ENCODE measurements at regions not wholly inside any gene's neighbourhood (a gene's known extent, or its start where the extent isn't known, plus 50 kb on each side); places are given as distances from the start of the nearest gene placed in this dataset.
"Not testable (repeated sequence)": the region's sequence is repeated elsewhere in the genome, so short reads cannot be mapped to it uniquely, and the experiment has no call there.

GRCh38 chr11:105429096-105429910 is 180.6 kb upstream of the GRIA4 start:
- no peak for DNase-seq

DNA sequence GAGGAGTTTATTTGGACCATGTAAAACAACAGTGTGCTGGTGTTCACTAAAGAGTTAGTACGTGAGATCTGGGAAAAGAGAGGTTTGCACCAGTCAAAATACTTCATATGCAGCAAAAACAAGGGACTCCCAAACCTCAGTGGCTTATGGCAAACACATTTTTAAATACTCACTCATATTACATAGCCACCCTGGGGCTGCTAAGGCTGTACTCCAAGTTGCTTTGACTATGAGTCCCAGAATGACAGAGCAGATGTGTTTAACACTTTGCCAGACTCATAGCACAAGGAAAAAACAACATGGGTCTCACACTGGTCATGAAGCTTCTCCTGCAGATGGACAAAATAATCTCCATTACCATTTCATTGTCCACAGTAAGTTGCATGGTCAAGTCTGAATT is 202.8 kb upstream of the GRIA4 start:
- DNase-seq: no peak

DNA sequence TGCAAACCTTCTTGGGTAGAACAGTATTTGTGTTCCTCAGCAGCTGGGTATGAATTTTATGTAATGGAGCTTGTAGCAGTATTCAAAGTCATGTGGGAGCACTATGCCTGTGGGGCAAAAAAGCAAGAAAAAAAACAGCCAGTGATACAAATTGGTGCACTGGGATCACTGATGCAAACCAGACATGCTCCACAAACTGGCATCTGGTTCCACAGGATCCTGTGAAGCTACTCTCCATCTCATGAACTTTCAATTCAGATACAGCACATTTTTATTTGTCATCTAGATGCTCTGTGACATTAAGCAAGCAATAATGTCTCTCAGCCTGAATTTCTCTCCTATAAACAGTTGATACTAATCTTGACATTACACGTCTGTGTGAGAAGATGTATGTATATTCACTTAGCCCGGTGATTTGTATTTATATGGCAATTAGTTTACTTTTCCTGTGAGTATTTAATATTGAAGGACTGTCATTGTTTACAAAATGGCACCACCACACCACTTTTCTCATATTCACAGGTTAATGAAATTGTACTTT is 208.5 kb upstream of the GRIA4 start:
- no peak for DNase-seq

DNA sequence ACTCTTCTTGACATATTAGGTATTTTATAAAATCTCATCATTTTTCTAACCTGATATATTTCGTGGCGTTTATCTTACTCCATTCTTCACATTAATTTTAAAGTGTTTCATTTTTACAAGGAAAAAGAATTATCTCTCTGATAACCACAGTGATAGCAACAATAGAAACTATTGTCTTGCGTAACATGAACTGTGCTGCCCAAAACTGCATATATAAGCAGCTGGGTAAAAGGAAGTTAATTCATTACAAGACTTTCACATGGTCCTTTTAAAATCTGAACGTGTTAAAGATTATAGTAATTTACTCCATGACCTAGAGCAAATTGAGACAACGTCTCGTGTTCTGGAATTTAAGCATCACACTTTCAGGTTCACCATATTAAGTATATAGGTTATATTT is 210.4 kb upstream of the GRIA4 start:
- DNase-seq: peak in 1 of 5 experiments; percentile 15

DNA sequence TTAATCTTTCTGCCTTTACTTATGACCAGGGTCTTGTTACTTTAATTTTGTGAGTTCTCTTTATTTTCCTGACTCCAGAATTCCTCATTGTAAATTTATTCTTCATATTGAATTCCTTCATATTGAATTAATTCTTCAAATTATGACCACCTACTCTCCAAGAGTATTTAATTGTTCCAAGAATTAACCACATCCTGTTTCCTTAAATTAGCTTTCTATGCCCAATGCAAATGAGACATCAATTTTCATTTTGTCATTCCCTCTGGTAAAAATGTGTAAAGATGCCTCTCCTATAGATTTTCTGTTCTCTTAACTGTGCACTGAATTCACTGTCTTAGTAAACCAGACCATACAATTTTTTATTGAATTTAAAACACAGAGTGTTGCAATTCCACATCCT is 211.2 kb upstream of the GRIA4 start:
- DNase-seq: no peak

DNA sequence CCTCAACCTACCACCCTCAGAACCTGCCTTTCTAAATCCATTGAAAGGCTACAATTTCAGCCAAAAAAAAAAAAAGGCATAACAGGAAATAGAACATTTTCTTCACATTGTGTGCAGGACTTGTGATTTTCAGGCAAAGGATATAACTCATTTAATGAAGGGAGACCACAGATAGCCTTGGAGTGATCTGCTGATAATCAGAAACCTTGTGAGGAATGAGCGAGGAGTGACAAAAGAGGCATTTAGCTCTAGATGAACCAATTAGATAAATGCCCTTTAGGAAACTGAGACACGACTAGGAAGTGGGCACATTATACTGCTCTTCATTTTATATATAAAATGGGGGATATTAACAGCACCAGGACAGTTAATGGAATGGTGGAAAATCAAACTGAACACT is 216.5 kb upstream of the GRIA4 start:
- DNase-seq: no peak

DNA sequence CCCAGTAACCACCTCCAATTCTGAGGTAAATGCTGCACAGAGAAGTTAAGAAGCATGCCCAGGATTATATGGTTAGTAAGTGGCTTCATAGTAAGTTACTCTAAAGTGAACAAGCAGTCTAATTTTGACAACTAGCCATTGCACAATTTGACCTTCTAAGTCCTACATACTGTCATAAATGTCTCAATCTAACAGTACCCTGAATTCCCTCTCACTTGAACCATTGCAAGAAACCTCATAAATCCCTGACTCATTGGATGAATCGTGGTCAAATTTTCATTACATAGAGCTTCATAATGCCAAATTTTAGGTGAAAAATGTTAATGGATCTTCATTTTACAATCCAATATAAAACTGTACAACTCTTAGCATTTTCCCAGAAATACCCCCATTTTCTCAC is 217.3 kb upstream of the GRIA4 start:
- no peak for DNase-seq

- no peak for DNase-seq
Measured at GRCh38 chr11:105389952-105390351, 219.9 kb upstream of the GRIA4 start.

GRCh38 chr11:105388006-105388405 is 221.9 kb upstream of the GRIA4 start:
- no peak for DNase-seq

GRCh38 chr11:105381941-105382340 is 227.9 kb upstream of the GRIA4 start:
- no peak for DNase-seq

GRCh38 chr11:105377870-105378269 is 232.0 kb upstream of the GRIA4 start:
- no peak for DNase-seq

DNA sequence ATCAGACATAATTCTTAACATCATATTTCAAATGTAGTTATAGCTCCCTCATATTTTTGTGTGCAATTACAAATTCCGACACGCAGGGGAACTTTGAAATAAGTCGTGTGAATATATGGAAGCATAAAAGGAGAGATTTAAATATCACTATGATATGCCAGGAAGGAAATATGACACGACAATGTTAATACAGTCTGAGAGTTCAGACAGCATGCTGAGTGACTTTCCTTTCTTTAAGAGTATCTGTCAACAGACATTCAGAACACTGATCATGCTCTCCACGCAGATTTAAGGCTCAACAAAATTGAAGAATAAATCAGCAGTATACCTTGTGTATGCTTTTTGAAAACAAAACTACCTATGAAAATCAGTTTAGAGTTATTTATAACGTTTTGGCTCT is 232.6 kb upstream of the CARD18 start:
- no peak for DNase-seq

GRCh38 chr11:105371311-105371710 is 231.7 kb upstream of the CARD18 start:
- no peak for DNase-seq

DNA sequence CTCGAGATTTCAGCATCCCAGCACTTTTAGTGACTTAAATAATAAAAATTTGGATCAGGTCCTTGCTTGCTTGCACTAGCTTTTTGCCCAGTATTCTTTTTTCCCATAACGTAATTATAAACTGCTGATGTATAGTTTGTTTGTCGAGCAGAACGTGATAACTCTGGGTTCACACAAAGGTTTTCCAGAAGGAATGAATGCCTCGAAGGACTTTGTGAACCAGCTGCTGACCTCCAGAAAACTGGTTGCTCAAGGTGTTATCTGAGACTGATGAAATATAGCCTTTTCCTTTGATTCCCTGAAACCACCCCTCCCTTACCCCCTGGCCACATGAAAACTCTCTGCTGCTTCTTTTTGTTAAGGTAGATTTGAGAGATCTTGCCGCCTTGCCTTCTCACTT is 229.1 kb upstream of the CARD18 start:
- no peak for DNase-seq

- DNase-seq: no peak
Measured at GRCh38 chr11:105367129-105367528, 227.6 kb upstream of the CARD18 start.

DNA sequence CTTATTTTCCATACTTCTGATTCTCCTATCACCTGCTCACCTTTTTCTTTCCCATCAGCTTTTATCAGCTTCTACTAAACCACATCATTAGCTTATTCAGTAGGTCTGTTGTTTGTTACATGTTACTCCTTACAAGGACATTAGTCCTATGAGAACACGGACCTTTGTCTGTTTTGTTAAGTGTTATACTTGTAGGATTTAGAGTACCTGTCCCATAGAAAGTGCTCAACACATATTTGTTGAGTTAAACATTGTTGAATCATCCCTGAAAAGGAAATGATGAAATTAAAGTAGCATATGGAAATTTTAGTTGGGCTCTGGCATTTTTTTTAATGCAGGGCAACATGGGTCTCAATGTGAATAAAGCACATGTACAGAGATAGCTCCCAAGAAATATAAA is 222.1 kb upstream of the CARD18 start:
- DNase-seq: no peak

DNA sequence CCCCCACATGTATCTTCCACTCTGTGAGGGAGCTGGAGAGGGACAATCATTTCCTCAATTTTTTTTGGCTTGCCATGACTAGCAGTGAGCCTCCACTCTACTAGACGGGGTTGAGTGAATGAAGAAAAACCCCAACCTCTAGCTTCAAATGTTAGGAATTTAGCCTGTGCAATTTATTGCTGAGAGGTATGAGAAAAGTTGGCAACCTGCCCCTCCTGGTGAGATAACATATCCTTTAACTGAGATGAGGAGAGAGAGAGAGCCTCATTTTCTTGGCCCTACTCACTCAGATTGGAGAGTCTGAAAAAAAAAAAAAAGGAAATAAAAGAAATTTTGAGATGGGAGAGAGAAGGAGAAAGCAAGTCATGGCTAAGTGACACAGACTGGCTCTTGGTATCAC is 218.2 kb upstream of the CARD18 start:
- DNase-seq: no peak

- no peak for DNase-seq
Measured at GRCh38 chr11:105357146-105357545, 217.6 kb upstream of the CARD18 start.

- DNase-seq: not testable (repeated sequence)
Measured at GRCh38 chr11:105349867-105350266, 210.3 kb upstream of the CARD18 start.

DNA sequence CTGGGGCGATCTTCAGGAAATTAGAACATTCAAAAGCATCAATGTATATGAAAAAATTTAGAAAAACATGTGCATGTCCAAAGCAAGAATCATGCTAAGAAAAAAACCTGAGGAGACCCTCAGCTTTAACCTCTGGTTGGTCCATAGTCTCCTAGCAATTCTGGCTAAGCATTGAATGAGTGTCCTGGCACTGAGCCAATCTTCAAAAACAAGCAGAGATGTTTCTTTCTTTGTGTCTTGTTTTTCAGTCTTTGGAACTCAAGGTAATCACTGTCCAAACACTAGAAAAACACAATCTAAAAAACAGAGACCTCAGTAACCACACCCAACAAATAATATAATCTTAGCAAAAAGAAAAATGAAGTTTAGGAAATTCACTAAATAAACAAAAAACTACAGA is 205.4 kb upstream of the CARD18 start:
- DNase-seq: no peak

- no peak for DNase-seq
Measured at GRCh38 chr11:105334025-105334714, 194.6 kb upstream of the CARD18 start.

GRCh38 chr11:105333153-105333552 is 193.6 kb upstream of the CARD18 start:
- no peak for DNase-seq

DNA sequence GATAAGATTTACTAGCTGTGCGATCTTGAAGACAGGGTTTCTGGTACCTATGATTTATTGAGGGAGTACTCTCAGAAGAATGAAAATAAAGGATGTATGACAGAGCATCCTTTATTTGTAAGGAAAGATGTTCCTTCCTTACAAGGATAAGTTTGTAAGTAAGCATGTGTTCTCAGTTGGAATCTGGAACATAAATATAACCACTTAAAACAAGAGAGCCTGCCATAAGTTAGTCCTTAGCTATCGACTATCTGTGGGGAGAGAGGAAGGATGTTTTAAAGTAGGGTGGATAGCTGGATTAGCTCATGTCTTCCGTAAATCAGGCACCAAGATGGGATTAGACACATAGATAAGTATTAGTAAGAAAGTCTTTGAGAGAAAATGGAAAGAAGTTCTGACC is 192.6 kb upstream of the CARD18 start:
- no peak for DNase-seq

- no peak for DNase-seq
Measured at GRCh38 chr11:105328061-105328460, 188.5 kb upstream of the CARD18 start.

All from T-helper 2 cell (primary cell).